IPS-20b (cell line): ENCODE measurements at regions not wholly inside any gene's neighbourhood (a gene's known extent, or its start where the extent isn't known, plus 50 kb on each side); places are given as distances from the start of the nearest gene placed in this dataset.

Experiments
- H3K27ac ChIP-seq: one replicate; pipeline ENCODE4 v1.5.1; 2013; ENCODE audit warnings: low read length
- H3K27me3 ChIP-seq: 2 replicates; pipeline ENCODE4 v1.6.1; 2013; ENCODE audit warnings: mild to moderate bottlenecking, low read length, inconsistent platforms; ENCODE audit not compliant: insufficient read depth
- H3K36me3 ChIP-seq: 2 replicates; pipeline ENCODE4 v1.6.1; 2013; ENCODE audit warnings: low read depth, mild to moderate bottlenecking, inconsistent platforms, low read length, moderate library complexity; ENCODE audit not compliant: insufficient read depth
- H3K4me1 ChIP-seq: 2 replicates; pipeline ENCODE4 v1.6.1; 2013; ENCODE audit warnings: mild to moderate bottlenecking, control low read depth, inconsistent platforms, low read length, moderate library complexity; ENCODE audit not compliant: insufficient read depth
- H3K4me3 ChIP-seq: 2 replicates; pipeline ENCODE4 v1.5.1; 2013; ENCODE audit warnings: mild to moderate bottlenecking, low read length, inconsistent platforms
- H3K9ac ChIP-seq: 2 replicates; pipeline ENCODE4 v1.6.1; 2013; ENCODE audit warnings: low read depth, mild to moderate bottlenecking, inconsistent platforms, low read length, moderate library complexity
- H3K9me3 ChIP-seq: 2 replicates; pipeline ENCODE4 v1.6.1; 2013; ENCODE audit warnings: mild to moderate bottlenecking, low read depth, low read length, inconsistent platforms; ENCODE audit not compliant: insufficient read depth

- H3K36me3 ChIP-seq = no peaks in the 10 kb centered on the region
- no peak overlapping the region for H3K27ac ChIP-seq
- no peak overlapping the region for H3K9ac ChIP-seq
- H3K27me3 ChIP-seq = no peaks in the 10 kb centered on the region
- peaks cover 19% of the 10 kb centered on the region for H3K9me3 ChIP-seq
- H3K4me1 ChIP-seq = no peaks in the 10 kb centered on the region
- H3K4me3 ChIP-seq = no peak overlapping the region
Measured at GRCh38 chr18:41899535-41899934, 55.5 kb upstream of the PIK3C3 start.

GRCh38 chr18:41893432-41893831, 61.6 kb upstream of the PIK3C3 start:
- Histone ChIP-seq H3K36me3 (no peaks in the 10 kb centered on the region), H3K4me1 (no peaks in the 10 kb centered on the region), H3K9me3 (peaks cover 19% of the 10 kb centered on the region), H3K27ac (no peak overlapping the region), H3K9ac (no peak overlapping the region), H3K4me3 (no peak overlapping the region), H3K27me3 (no peaks in the 10 kb centered on the region)

- Histone ChIP-seq H3K27me3 (no peaks in the 10 kb centered on the region), H3K36me3 (no peaks in the 10 kb centered on the region), H3K4me1 (no peaks in the 10 kb centered on the region), H3K9ac (no peak overlapping the region), H3K4me3 (no peak overlapping the region), H3K9me3 (no peaks in the 10 kb centered on the region), H3K27ac (no peak overlapping the region)
Measured at GRCh38 chr18:41887100-41887499, 67.9 kb upstream of the PIK3C3 start.

- Histone ChIP-seq H3K9ac (no peak overlapping the region), H3K27ac (no peak overlapping the region), H3K36me3 (no peaks in the 10 kb centered on the region), H3K27me3 (no peaks in the 10 kb centered on the region), H3K9me3 (no peaks in the 10 kb centered on the region), H3K4me3 (no peak overlapping the region), H3K4me1 (no peaks in the 10 kb centered on the region)
Measured at GRCh38 chr18:41886126-41886807, 68.8 kb upstream of the PIK3C3 start.

GRCh38 chr18:41881285-41881684, 73.7 kb upstream of the PIK3C3 start:
- Histone ChIP-seq H3K9me3 (no peaks in the 10 kb centered on the region), H3K36me3 (no peaks in the 10 kb centered on the region), H3K4me3 (no peak overlapping the region), H3K27me3 (no peaks in the 10 kb centered on the region), H3K27ac (no peak overlapping the region), H3K4me1 (no peaks in the 10 kb centered on the region), H3K9ac (no peak overlapping the region)

GRCh38 chr18:41879256-41879655, 75.8 kb upstream of the PIK3C3 start:
- no peak overlapping the region for H3K27ac ChIP-seq
- no peaks in the 10 kb centered on the region for H3K36me3 ChIP-seq
- no peaks in the 10 kb centered on the region for H3K4me1 ChIP-seq
- H3K4me3 ChIP-seq = no peak overlapping the region
- H3K9ac ChIP-seq = no peak overlapping the region
- no peaks in the 10 kb centered on the region for H3K9me3 ChIP-seq
- no peaks in the 10 kb centered on the region for H3K27me3 ChIP-seq

GRCh38 chr18:41875094-41875780, 79.8 kb upstream of the PIK3C3 start:
- H3K4me3 ChIP-seq = no peak overlapping the region
- no peak overlapping the region for H3K9ac ChIP-seq
- no peak overlapping the region for H3K27ac ChIP-seq
- H3K4me1 ChIP-seq = no peaks in the 10 kb centered on the region
- H3K27me3 ChIP-seq = no peaks in the 10 kb centered on the region
- H3K9me3 ChIP-seq = no peaks in the 10 kb centered on the region
- no peaks in the 10 kb centered on the region for H3K36me3 ChIP-seq

- Histone ChIP-seq H3K27ac (no peak overlapping the region), H3K4me1 (no peaks in the 10 kb centered on the region)
Measured at GRCh38 chr18:41873730-41874129, 81.3 kb upstream of the PIK3C3 start.

GRCh38 chr18:41872206-41872605, 82.8 kb upstream of the PIK3C3 start:
- Histone ChIP-seq H3K27me3 (no peaks in the 10 kb centered on the region), H3K4me1 (no peaks in the 10 kb centered on the region), H3K9ac (no peak overlapping the region), H3K27ac (no peak overlapping the region), H3K36me3 (no peaks in the 10 kb centered on the region), H3K9me3 (no peaks in the 10 kb centered on the region), H3K4me3 (no peak overlapping the region)

More at GRCh38 chr18:41873730-41874129, 81.3 kb upstream of the PIK3C3 start:
- H3K9me3 ChIP-seq = no peaks in the 10 kb centered on the region
- no peak overlapping the region for H3K4me3 ChIP-seq
- H3K9ac ChIP-seq = no peak overlapping the region
- H3K27me3 ChIP-seq = no peaks in the 10 kb centered on the region
- H3K36me3 ChIP-seq = no peaks in the 10 kb centered on the region

- no peak overlapping the region for H3K4me3 ChIP-seq
- no peaks in the 10 kb centered on the region for H3K36me3 ChIP-seq
- H3K27ac ChIP-seq = no peak overlapping the region
- H3K27me3 ChIP-seq = no peaks in the 10 kb centered on the region
- H3K4me1 ChIP-seq = no peaks in the 10 kb centered on the region
- H3K9ac ChIP-seq = no peak overlapping the region
- H3K9me3 ChIP-seq = no peaks in the 10 kb centered on the region
Measured at GRCh38 chr18:41871229-41872000, 83.6 kb upstream of the PIK3C3 start.

- Histone ChIP-seq H3K27me3 (no peaks in the 10 kb centered on the region), H3K9me3 (no peaks in the 10 kb centered on the region), H3K9ac (no peak overlapping the region), H3K27ac (no peak overlapping the region), H3K4me1 (no peaks in the 10 kb centered on the region), H3K36me3 (no peaks in the 10 kb centered on the region), H3K4me3 (no peak overlapping the region)
Measured at GRCh38 chr18:41870817-41871216, 84.2 kb upstream of the PIK3C3 start.

GRCh38 chr18:41870191-41870590, 84.8 kb upstream of the PIK3C3 start:
- Histone ChIP-seq H3K4me1 (no peaks in the 10 kb centered on the region), H3K4me3 (no peak overlapping the region), H3K27me3 (no peaks in the 10 kb centered on the region), H3K27ac (no peak overlapping the region), H3K9me3 (no peaks in the 10 kb centered on the region), H3K9ac (no peak overlapping the region), H3K36me3 (no peaks in the 10 kb centered on the region)
